Caco-2 (cell line): ENCODE measurements at regions not wholly inside any gene's neighbourhood (a gene's known extent, or its start where the extent isn't known, plus 50 kb on each side); places are given as distances from the start of the nearest gene placed in this dataset.
"Not testable (repeated sequence)": the region's sequence is repeated elsewhere in the genome, so short reads cannot be mapped to it uniquely, and the experiment has no call there.

Source experiments
- BruUV-seq: library from RNA; stranded (reverse); fragments of 400-500 nt; replicated peaks from 2 replicates; lab custom pipeline; 2021; lab: Mats Ljungman, UMichigan
- CTCF ChIA-PET: fragments of 300-600 bp; sonication (Branson Sonifier 250); formaldehyde crosslinking; loops from one replicate; lab custom pipeline; 2022; ENCODE audit warnings: antibody characterized with exemption; lab: Charles Lee
- POLR2A ChIA-PET: fragments of 300-600 bp; sonication (Branson Sonifier 250); formaldehyde crosslinking; loops from one replicate; lab custom pipeline; 2022; ENCODE audit warnings: antibody characterized with exemption; lab: Charles Lee
- DNase-seq, 2 experiments: peaks; one replicate each; pipeline versions ENCODE4 v3.0.0 to v3.0.0-alpha.2; 2020 to 2022
- H3K27me3 ChIP-seq: replicated peaks from 2 replicates; pipeline ENCODE4 v1.6.0; 2011; ENCODE audit warnings: low read length; ENCODE audit not compliant: control insufficient read depth, insufficient read depth
- H3K36me3 ChIP-seq: 2 replicates; pipeline ENCODE4 v1.5.1; 2011; ENCODE audit warnings: low read length; ENCODE audit not compliant: control insufficient read depth, insufficient read depth
- H3K4me1 ChIP-seq: fragments of 250-450 bp; sonication (Bioruptor Pico); 2 replicates; pipeline ENCODE4 v1.5.1; 2020; ENCODE audit warnings: mild to moderate bottlenecking
- H3K4me3 ChIP-seq: 2 replicates; pipeline ENCODE4 v1.5.1; 2011; ENCODE audit warnings: low read depth, mild to moderate bottlenecking, control low read depth, low read length
- H3K9me3 ChIP-seq: fragments of 250-450 bp; sonication (Bioruptor Pico); 2 replicates; pipeline ENCODE4 v1.5.1; 2020; ENCODE audit warnings: mild to moderate bottlenecking, moderate library complexity
- H3K27ac Mint-ChIP-seq: one replicate; pipeline ENCODE4 v1.8.0; 2022; ENCODE audit warnings: mixed read lengths; ENCODE audit not compliant: unreplicated experiment
- H3K27me3 Mint-ChIP-seq: one replicate; pipeline ENCODE4 v1.8.0; 2022; ENCODE audit warnings: mixed read lengths; ENCODE audit not compliant: insufficient read depth, unreplicated experiment
- H3K36me3 Mint-ChIP-seq: one replicate; pipeline ENCODE4 v1.8.0; 2022; ENCODE audit warnings: mild to moderate bottlenecking, mixed read lengths; ENCODE audit not compliant: insufficient read depth, unreplicated experiment
- H3K4me1 Mint-ChIP-seq: one replicate; pipeline ENCODE4 v1.8.0; 2022; ENCODE audit warnings: low read depth, mixed read lengths; ENCODE audit not compliant: unreplicated experiment
- H3K4me3 Mint-ChIP-seq: one replicate; pipeline ENCODE4 v1.8.0; 2022; ENCODE audit warnings: mild to moderate bottlenecking, moderate library complexity, mixed read lengths; ENCODE audit not compliant: unreplicated experiment
- H3K9me3 Mint-ChIP-seq: one replicate; pipeline ENCODE4 v1.8.0; 2022; ENCODE audit warnings: mixed read lengths; ENCODE audit not compliant: unreplicated experiment
- intact Hi-C: fragments of 100-400 bp; cut with micrococcal nuclease; formaldehyde crosslinking; loops from one replicate; pipeline ENCODE4 v1.10.0; 2022; ENCODE audit not compliant: unreplicated experiment
- TF ChIP-seq, protein P1 (sequence below), 2 experiments: fragments of 200-600 bp in 1 of 2; IDR thresholded peaks; 1 replicate in 1 of 2; 2 replicates in 1 of 2; pipeline versions ENCODE4 v1.5.1 to v1.8.0; 2011 to 2022; ENCODE audit warnings: antibody characterized with exemption in 1 of 2, control low read depth in 1 of 2, inconsistent platforms in 1 of 2, low read depth in 1 of 2, low read length in 1 of 2, mild to moderate bottlenecking in 1 of 2, moderate library complexity in 1 of 2; ENCODE audit not compliant: insufficient read depth in 1 of 2, severe bottlenecking in 1 of 2, unreplicated experiment in 1 of 2

- H3K4me1 Mint-ChIP-seq, H3K27me3 Mint-ChIP-seq, CTCF ChIA-PET, DNase-seq, H3K9me3 ChIP-seq, H3K9me3 Mint-ChIP-seq, BruUV-seq, H3K36me3 ChIP-seq, H3K27me3 ChIP-seq, H3K4me3 Mint-ChIP-seq, intact Hi-C loops, H3K4me3 ChIP-seq, H3K36me3 Mint-ChIP-seq, H3K4me1 ChIP-seq, POLR2A ChIA-PET, H3K27ac Mint-ChIP-seq: not testable (repeated sequence)
Measured at GRCh38 chr12:127157501-127158366, 1109.2 kb upstream of the TMEM132C start.

DNA sequence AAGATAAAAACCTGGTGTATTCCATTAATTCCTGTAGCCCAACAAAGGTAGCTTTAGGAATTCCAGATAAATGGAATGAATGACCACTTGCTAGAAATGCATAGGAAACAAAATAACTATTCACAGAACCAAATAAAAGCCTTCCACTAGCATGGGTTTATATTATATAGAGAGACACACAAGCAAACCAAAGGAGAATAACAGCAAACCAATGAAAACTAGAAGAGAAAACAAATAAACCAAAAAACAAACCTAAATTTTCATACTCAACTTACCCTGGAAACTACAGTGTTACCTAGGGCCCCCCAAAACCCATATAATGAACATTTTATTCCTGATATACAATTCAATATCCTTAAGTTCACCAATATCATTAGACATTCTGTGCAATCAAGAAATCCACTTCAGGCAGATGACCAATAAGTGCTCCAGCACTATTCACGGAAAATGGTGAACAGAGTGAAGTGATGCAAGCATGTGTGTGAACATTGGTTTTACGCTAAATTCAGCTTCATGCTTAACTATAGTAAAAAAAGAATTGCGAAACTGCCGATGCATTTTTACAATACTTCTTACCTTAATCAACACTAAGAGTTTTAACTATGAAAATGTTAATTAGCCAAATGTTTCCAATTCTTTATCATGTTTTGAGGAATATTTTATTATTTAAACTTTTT is 1108.4 kb upstream of the TMEM132C start:
- Mint-ChIP-seq H3K9me3 (no peaks in the 10 kb centered on the region), H3K4me1 (no peaks in the 10 kb centered on the region), H3K27me3 (no peaks in the 10 kb centered on the region), H3K36me3 (no peaks in the 10 kb centered on the region), H3K27ac (no peak overlapping the region), H3K4me3 (no peak overlapping the region)
- CTCF ChIA-PET, result no interaction called here
- Histone ChIP-seq H3K27me3 (no peaks in the 10 kb centered on the region), H3K4me3 (no peak overlapping the region), H3K4me1 (no peaks in the 10 kb centered on the region), H3K36me3 (no peaks in the 10 kb centered on the region), H3K9me3 (no peaks in the 10 kb centered on the region; the same call in 1 of the 2 replicates)
- no TSS peak for BruUV-seq
- TF ChIP-seq, protein P1, sequence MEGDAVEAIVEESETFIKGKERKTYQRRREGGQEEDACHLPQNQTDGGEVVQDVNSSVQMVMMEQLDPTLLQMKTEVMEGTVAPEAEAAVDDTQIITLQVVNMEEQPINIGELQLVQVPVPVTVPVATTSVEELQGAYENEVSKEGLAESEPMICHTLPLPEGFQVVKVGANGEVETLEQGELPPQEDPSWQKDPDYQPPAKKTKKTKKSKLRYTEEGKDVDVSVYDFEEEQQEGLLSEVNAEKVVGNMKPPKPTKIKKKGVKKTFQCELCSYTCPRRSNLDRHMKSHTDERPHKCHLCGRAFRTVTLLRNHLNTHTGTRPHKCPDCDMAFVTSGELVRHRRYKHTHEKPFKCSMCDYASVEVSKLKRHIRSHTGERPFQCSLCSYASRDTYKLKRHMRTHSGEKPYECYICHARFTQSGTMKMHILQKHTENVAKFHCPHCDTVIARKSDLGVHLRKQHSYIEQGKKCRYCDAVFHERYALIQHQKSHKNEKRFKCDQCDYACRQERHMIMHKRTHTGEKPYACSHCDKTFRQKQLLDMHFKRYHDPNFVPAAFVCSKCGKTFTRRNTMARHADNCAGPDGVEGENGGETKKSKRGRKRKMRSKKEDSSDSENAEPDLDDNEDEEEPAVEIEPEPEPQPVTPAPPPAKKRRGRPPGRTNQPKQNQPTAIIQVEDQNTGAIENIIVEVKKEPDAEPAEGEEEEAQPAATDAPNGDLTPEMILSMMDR (IDR thresholded peaks at IDR 0.05; ENCODE audit: insufficient read depth in 1 of 2, low read depth in 1 of 2, low read length in 1 of 2, severe bottlenecking in 1 of 2, unreplicated experiment in 1 of 2), result no peak
- POLR2A ChIA-PET, result no interaction called here
- no peak for DNase-seq
- intact Hi-C loops, result no loop called here

DNA sequence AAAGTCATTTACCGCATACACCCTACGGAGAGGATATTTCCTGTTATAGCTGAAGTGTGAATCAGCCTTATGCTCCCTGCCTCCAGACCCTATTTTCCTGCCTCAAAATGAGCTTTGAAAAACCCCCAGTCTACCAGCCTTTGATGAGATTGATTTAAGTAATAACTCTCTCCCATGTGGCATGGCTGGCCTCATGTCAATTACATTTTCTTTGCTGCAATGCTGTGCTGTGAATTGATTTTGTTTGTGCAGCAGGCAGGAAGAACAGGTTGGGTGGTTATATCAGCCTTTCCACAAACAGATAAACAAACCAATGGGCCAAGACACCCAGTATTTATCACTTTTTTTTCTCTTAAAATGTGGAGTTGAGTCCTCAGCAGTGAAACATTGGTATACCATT is 1105.5 kb upstream of the TMEM132C start:
- Histone ChIP-seq H3K9me3 (no peaks in the 10 kb centered on the region; the same call in 1 of the 2 replicates), H3K4me3 (no peak overlapping the region), H3K36me3 (no peaks in the 10 kb centered on the region), H3K4me1 (no peaks in the 10 kb centered on the region), H3K27me3 (no peaks in the 10 kb centered on the region)
- Mint-ChIP-seq H3K36me3 (peaks cover 8% of the 10 kb centered on the region), H3K9me3 (no peaks in the 10 kb centered on the region), H3K27me3 (no peaks in the 10 kb centered on the region), H3K4me1 (no peaks in the 10 kb centered on the region), H3K27ac (no peak overlapping the region), H3K4me3 (no peak overlapping the region)
- no peak for DNase-seq
- BruUV-seq, result no TSS peak
- TF ChIP-seq, protein P1 (IDR thresholded peaks at IDR 0.05; ENCODE audit: insufficient read depth in 1 of 2, low read depth in 1 of 2, low read length in 1 of 2, severe bottlenecking in 1 of 2, unreplicated experiment in 1 of 2), result no peak
- intact Hi-C loops, result no loop called here
- POLR2A ChIA-PET, result no interaction called here
- CTCF ChIA-PET, result no interaction called here
